Hepatocyte (in vitro differentiated cells): ENCODE measurements at regions not wholly inside any gene's neighbourhood (a gene's known extent, or its start where the extent isn't known, plus 50 kb on each side); places are given as distances from the start of the nearest gene placed in this dataset.
"Not testable (repeated sequence)": the region's sequence is repeated elsewhere in the genome, so short reads cannot be mapped to it uniquely, and the experiment has no call there.

Source experiments
- CTCF ChIP-seq: fragments of 200-600 bp; sonication (generic); IDR thresholded peaks from 2 replicates; pipeline ENCODE4 v1.5.1; 2016; ENCODE audit warnings: antibody characterized with exemption, mild to moderate bottlenecking; ENCODE audit not compliant: poor library complexity
- EZH2 ChIP-seq: fragments of 200-600 bp; sonication (generic); IDR thresholded peaks from 2 replicates; pipeline ENCODE4 v1.6.1; 2016; ENCODE audit warnings: antibody characterized with exemption, mild to moderate bottlenecking, borderline replicate concordance
- EZH2phosphoT487 ChIP-seq: fragments of 200-600 bp; sonication (generic); IDR thresholded peaks from one replicate; pipeline ENCODE4 v1.6.1; 2018; ENCODE audit warnings: antibody characterized with exemption, mild to moderate bottlenecking, low read depth, moderate library complexity; ENCODE audit not compliant: unreplicated experiment, severe bottlenecking

- TF ChIP-seq EZH2phosphoT487, CTCF, EZH2: not testable (repeated sequence)
Measured at GRCh38 chr11:104677069-104677468, 221.2 kb downstream of the CASP12 start.
